ENCODE measurements at regions not wholly inside any gene's neighbourhood (a gene's known extent, or its start where the extent isn't known, plus 50 kb on each side); places are given as distances from the start of the nearest gene placed in this dataset.

DNA sequence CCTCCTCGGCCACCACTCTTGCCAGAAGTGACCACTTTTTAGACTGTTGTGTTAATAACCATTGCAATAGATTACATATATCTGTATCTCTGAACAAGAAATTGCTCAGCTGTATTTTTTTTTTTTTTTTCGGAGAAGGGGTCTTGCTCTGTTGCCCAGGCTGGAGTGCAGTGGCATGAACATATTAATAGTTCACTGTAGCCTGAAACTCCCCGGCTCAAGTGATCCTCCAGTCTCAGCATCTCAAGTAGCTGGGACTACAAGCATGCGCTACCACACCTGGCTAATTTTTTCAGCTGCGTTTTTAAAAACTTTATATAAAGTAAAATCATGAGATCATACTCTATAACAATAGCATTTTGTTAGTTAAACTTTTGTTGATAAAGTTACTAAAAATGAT lies 609.0 kb downstream of the ZNF385D start:
- Histone ChIP-seq H2BK20ac (ENCODE audit: low read length) (no peak overlapping the region), H3K18ac (ENCODE audit: extremely low read depth, low read length) (no peak overlapping the region), H3K23ac (ENCODE audit: insufficient read length) (no peak overlapping the region), H3K27me3 (replicated peaks in 1 of 4; ENCODE audit: control insufficient read depth in 3 of 4, extremely low read depth in 1 of 4, insufficient read depth in 3 of 4, low read length in 3 of 4) (no peaks in the 10 kb centered on the region), H3K4me3 (ENCODE audit: extremely low read depth in 1 of 4, insufficient read depth in 2 of 4, low read depth in 3 of 4, low read length in 4 of 4) (no peak overlapping the region), H2BK12ac (ENCODE audit: low read depth, low read length) (no peak overlapping the region), H4K20me1 (replicated peaks in 1 of 2; ENCODE audit: control insufficient read depth in 1 of 2, insufficient read depth in 2 of 2, low read length in 2 of 2) (no peaks in the 10 kb centered on the region), H3K4ac (replicated peaks; ENCODE audit: insufficient read length, low read depth, low read length) (no peak overlapping the region), H4K91ac (replicated peaks; ENCODE audit: insufficient read length, low read length) (no peak overlapping the region), H3K14ac (ENCODE audit: insufficient read length) (no peak overlapping the region), H3K4me2 (ENCODE audit: insufficient read depth in 1 of 2, low read depth in 2 of 2, low read length in 2 of 2) (no peak overlapping the region), H4K8ac (ENCODE audit: extremely low read depth, insufficient read depth, low read length) (no peak overlapping the region), H2BK15ac (ENCODE audit: low read length) (no peak overlapping the region), H3K23me2 (ENCODE audit: low read depth, low read length) (no peaks in the 10 kb centered on the region), H3K56ac (replicated peaks; ENCODE audit: insufficient read length, low read depth, low read length) (no peak overlapping the region), H3K9ac (replicated peaks in 1 of 4; ENCODE audit: extremely low read depth in 1 of 4, low read depth in 3 of 4, low read length in 3 of 4) (no peak overlapping the region), H3K4me1 (replicated peaks in 1 of 4; ENCODE audit: control insufficient read depth in 3 of 4, insufficient read depth in 4 of 4, low read length in 3 of 4) (peaks cover 0 to 5% (median 2%) of the 10 kb centered on the region in 4 experiments; a peak in 3 of 7 replicates), H2AFZ (ENCODE audit: low read length) (no peak overlapping the region), H2BK5ac (ENCODE audit: low read depth, low read length) (no peak overlapping the region), H4K5ac (ENCODE audit: insufficient read length, low read depth, low read length) (no peak overlapping the region), H3K79me2 (ENCODE audit: control insufficient read depth in 1 of 2, insufficient read depth in 2 of 2, low read length in 2 of 2) (no peaks in the 10 kb centered on the region), H3K79me1 (ENCODE audit: low read depth, low read length) (no peaks in the 10 kb centered on the region), H3K27ac (ENCODE audit: low read depth, low read length) (no peak overlapping the region), H2BK120ac (replicated peaks; ENCODE audit: low read depth, low read length) (no peak overlapping the region), H3K36me3 (ENCODE audit: control insufficient read depth in 2 of 4, insufficient read depth in 4 of 4, low read length in 3 of 4) (no peaks in the 10 kb centered on the region), H2AK5ac (ENCODE audit: low read depth, low read length) (no peak overlapping the region), H3K9me3 (ENCODE audit: insufficient read depth in 2 of 2, low read depth in 1 of 2, low read length in 1 of 2) (0 out of 4 replicates have a peak, but pooled peaks cover 0 to 2% of the 10 kb centered on the region in 2 experiments)
- TF ChIP-seq, protein P1, sequence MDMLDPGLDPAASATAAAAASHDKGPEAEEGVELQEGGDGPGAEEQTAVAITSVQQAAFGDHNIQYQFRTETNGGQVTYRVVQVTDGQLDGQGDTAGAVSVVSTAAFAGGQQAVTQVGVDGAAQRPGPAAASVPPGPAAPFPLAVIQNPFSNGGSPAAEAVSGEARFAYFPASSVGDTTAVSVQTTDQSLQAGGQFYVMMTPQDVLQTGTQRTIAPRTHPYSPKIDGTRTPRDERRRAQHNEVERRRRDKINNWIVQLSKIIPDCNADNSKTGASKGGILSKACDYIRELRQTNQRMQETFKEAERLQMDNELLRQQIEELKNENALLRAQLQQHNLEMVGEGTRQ (IDR thresholded peaks at IDR 0.05; ENCODE audit: low read length), result no peak
- no peak for TF ChIP-seq EP300 (IDR thresholded peaks at IDR 0.05; ENCODE audit: borderline replicate concordance in 1 of 2, low read depth in 2 of 2, low read length in 2 of 2)
- TF ChIP-seq TBP (IDR thresholded peaks at IDR 0.05; ENCODE audit: low read depth, low read length), result no peak
- TF ChIP-seq SAP30 (IDR thresholded peaks at IDR 0.05; ENCODE audit: insufficient read depth, insufficient replicate concordance, low read length), result no peak
- POLR2A ChIA-PET (ENCODE audit: partially characterized antibody), result no interaction called here
- FAIRE-seq (no peak), DNase-seq (ENCODE audit: low read depth in 1 of 2, low spot score in 2 of 2) (no peak)
- 91% methylated on average over 5 of the region's 5 CpGs; no CpG with 5 or more reads in 1 of the 2 experiments for WGBS, 2 experiments (ENCODE audit: extremely low coverage in 1 of 2, insufficient coverage in 1 of 2, insufficient read length in 1 of 2, insufficient replicate concordance in 2 of 2, low coverage in 1 of 2, low lambda C conversion rate in 2 of 2, missing lambda C conversion rate in 1 of 2)
- CTCF ChIA-PET (ENCODE audit: partially characterized antibody), result interaction anchor here (0.6 to 0.7 kb wide), 2 partner anchors 34 to 466 kb away, joined by 3 read pairs; no protein-coding TSS in a partner anchor
